Head of caudate nucleus (tissue), 42 donors: ENCODE measurements at regions not wholly inside any gene's neighbourhood (a gene's known extent, or its start where the extent isn't known, plus 50 kb on each side); places are given as distances from the start of the nearest gene placed in this dataset.

Source experiments
- DNase-seq, 42 donors: peaks; one replicate each; pipeline versions ENCODE4 v3.0.0 to v3.0.0-alpha.2; 2020 to 2021; ENCODE audit warnings: mixed read lengths in 7 of 42
- intact Hi-C: fragments of 100-400 bp; cut with DNase I; formaldehyde crosslinking; loops from one replicate; pipeline ENCODE4 v1.15.0; 2022

DNA sequence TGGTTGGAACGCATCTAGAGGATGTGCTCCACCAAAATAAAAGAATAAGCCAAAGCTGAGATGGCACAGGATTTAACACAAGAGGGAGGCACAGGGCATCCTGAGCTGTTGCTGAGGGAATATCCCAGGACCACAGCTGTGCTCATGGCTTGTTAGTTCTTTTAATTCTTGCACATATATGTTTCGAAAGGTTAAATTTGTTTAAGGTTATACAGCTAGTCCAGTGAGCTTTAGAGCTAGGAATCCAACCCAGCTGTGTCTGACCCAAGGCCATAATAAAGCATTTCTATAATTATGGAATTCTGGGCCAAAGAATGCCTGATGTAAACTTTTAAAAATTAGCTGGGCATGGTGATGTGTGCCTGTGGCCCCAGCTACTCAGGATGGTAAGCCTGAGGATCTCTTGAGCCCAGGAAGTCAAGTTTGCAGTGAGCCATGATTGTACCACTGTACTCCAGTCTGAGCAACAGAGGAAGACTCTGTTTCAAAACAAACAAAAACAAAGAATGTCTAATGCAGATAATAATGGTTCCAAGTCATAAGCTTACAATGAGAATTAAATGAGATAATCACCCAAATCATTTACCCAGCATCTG lies 66.4 kb upstream of the CCBE1 start:
- intact Hi-C loops, result no loop called here
- DNase-seq, result no peak

DNA sequence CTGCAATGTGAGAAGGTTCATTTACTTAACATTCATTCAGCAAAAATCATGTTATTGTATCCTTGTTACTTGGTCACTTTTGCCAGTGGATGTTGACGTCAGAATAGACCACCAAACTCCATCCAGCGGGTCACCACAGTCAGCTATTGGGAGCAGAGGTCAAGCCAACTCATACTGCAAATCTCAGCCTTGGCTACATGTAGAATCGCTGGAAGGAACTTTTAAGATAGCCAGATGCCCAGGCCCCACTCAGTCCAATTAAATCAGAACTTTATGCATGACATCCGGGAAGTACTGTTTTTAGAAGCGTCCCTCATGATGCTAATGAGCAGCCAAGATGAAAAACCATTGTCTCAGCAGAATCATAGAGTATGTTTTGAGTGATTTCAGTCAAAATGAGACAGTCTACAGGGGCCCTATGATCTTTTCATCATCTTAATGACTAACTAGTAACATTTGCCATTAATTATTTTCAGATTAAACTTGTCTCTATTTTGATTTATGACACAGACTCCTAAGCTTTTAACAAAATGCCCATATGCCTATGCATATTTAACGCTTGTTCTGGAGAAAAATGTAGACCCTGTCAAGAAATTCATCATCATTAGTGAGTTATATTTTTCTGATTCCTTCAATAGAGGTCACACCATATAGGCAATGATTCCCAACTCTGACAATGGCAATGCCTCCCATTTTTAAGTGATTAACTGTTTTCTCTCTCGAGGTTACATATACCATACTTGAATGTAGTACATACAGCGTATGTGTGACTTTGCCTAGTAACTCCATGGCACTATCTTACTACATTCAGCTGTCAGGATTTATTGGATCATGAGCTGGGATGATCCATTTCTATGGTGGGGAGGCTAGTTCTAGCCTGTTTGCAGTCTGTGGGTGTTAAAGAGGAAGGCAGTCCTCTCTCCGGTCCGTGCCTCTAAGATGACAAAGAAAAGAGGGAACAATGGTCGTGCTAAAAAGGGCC lies 63.7 kb upstream of the CCBE1 start:
- no peak for DNase-seq
- intact Hi-C loops, result no loop called here

DNA sequence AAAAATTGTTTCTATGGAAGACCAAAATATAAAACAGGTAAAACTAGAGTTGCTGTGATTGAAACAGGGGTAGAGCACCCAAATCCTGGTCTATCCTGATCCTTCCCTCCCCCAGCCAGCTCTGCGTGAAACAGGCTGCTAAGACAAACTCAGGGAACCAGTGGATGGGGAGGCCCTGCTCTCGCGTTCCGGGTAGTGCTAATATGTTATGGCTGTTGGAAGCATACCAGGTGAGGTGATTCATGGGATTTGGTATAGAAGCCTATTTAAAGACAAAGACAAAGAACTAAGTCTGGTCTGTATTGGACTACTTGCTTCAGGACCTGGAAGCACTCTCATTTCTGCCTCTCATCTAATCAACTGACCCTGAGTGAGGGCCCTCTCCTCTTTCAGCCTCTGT lies 63.0 kb upstream of the CCBE1 start:
- DNase-seq, result no peak
- intact Hi-C loops, result no loop called here

DNA sequence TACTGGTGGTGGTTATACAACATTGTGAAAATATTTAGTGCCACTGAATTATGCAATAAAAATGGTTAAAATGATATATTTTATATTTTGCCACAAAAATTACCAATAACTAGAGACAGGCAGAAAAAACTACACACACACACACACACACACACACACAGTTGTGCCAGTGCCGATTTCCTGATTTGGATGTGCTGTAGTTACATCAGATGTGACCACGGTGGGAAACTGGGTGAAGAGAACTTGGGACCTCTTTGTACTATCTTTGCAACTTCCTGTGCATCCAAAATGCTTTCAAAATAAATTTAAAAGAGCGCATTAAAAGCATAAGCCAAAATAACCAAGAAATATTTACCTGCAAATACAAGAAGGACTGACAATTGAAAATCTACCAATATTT lies 61.6 kb upstream of the CCBE1 start:
- DNase-seq, result no peak

DNA sequence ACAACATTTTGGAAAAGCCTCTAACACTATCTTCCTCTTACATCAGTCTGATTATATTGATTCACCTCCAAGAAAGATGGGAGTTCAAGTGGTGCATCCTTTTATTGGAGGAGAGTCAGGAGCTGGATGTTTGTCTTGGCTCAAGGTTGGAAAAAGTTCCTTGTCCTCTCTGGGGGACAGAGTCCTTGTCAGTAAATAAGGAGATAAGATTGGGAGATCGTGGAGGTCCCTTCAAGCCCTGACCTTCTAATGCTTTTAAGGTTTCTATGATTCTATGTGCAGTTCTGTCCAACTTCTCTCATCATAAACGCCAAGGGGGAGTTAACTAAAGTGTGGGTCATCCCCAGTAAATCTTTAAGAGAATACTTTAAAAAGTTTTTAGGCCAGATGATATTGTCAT lies 60.9 kb upstream of the CCBE1 start:
- intact Hi-C loops, result no loop called here
- DNase-seq, result no peak

More for the DNA sequence above, 61.6 kb upstream of the CCBE1 start:
- intact Hi-C loops, result no loop called here

DNA sequence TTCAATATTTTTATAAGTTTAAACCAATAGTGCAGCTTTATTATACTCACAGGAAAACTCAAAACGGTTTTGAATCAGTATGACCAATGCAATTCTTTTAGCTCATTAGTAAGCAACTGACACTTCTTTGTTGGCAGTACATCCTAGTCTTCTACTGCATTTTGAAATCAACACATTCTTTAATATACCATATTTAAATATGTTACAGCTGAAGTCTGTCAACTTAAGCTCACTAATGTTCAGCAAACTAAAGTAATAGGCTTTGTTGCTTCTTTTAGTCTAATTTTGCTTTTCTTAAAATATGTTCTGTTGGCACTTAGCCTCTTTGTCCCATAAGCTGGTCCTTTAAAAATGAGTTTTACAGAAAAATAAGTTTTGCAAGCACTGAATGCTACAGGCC lies 55.4 kb upstream of the CCBE1 start:
- no peak for DNase-seq

DNA sequence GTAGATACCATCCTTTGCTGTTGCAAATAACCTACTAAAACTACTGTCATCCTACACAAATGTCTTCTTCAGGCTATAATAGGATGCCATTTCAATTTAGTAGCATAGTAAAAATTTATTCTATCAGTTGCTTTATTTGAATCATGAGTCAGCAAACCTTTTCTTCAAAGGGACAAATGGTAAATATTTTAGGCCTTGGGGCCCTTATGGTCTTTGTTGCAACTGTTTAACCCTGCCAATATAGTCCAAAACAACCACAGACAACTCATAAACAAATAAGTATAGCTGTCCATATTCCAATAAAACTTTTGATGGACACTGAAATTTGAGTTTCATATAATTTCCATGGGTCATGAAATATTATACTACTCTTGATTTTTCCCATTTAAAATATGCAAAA lies 54.0 kb upstream of the CCBE1 start:
- no peak for DNase-seq
- intact Hi-C loops, result no loop called here

More for the DNA sequence above, 55.4 kb upstream of the CCBE1 start:
- intact Hi-C loops, result no loop called here

DNA sequence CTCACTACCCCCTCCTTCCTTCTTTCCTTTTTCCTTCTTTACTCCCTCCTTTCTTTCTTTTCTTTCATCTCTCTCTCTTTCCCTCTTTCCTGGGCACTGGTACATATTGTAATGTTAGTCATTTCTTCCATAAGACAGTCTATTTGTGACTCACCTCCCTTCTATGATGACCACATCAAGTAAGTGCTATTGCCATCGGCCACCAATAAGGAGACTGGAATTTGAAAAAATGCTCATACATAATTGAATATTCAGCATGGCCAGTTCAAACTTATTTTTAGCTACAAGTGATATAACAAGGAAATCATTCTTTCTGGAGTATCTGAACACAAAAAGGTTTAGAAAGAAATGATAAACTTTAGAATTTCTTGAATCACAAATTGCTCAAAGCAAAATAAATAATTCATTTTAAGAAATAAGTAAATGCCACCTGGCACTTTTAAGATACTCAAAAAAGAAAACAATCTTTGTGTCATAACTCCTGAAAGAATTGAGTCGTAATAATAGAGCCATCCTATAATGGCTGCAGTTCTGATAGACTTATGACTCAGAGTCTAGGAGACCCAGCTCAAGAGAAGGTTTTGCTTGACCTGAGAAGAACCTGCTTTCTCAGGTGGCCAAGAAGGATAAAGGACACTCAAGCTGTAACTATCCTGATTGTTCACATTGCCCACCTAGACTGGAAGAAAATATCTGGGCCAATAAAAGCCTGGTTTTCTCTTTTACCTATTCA lies 51.6 kb upstream of the CCBE1 start:
- intact Hi-C loops, result no loop called here
- DNase-seq, result no peak
